ENCODE measurements at regions not wholly inside any gene's neighbourhood (a gene's known extent, or its start where the extent isn't known, plus 50 kb on each side); places are given as distances from the start of the nearest gene placed in this dataset.

GRCh38 chr11:45518141-45518832, 147.1 kb downstream of the CHST1 start:
- no peak for DNase-seq (ENCODE audit: low read depth in 2 of 2)

- DNase-seq (ENCODE audit: low read depth in 2 of 2): no peak
Observed at GRCh38 chr11:45517171-45517770, 148.2 kb downstream of the CHST1 start.

GRCh38 chr11:45513821-45514340, 151.5 kb downstream of the CHST1 start:
- no peak for DNase-seq (ENCODE audit: low read depth in 2 of 2)

- DNase-seq (ENCODE audit: low read depth in 2 of 2): no peak
Observed at GRCh38 chr11:45512471-45513148, 152.8 kb downstream of the CHST1 start.

GRCh38 chr11:45511566-45511965, 153.9 kb downstream of the CHST1 start:
- DNase-seq (ENCODE audit: low read depth in 2 of 2): no peak

- DNase-seq (ENCODE audit: low read depth in 2 of 2): no peak
Observed at GRCh38 chr11:45507916-45508315, 157.5 kb downstream of the CHST1 start.

- no peak for DNase-seq (ENCODE audit: low read depth in 2 of 2)
Observed at GRCh38 chr11:45503311-45503710, 162.1 kb downstream of the CHST1 start.

GRCh38 chr11:45502226-45502545, 163.2 kb downstream of the CHST1 start:
- no peak for DNase-seq (ENCODE audit: low read depth in 2 of 2)

- DNase-seq (ENCODE audit: low read depth in 2 of 2): no peak
Observed at GRCh38 chr11:45501392-45502225, 163.8 kb downstream of the CHST1 start.

GRCh38 chr11:45500451-45500850, 165.0 kb downstream of the CHST1 start:
- DNase-seq (ENCODE audit: low read depth in 2 of 2): no peak

- no peak for DNase-seq (ENCODE audit: low read depth in 2 of 2)
Observed at GRCh38 chr11:45494738-45495137, 170.7 kb downstream of the CHST1 start.

GRCh38 chr11:45489281-45489905, 176.0 kb downstream of the CHST1 start:
- no peak for DNase-seq (ENCODE audit: low read depth in 2 of 2)

- DNase-seq (ENCODE audit: low read depth in 2 of 2): no peak
Observed at GRCh38 chr11:45486461-45486860, 179.0 kb downstream of the CHST1 start.

- no peak for DNase-seq (ENCODE audit: low read depth in 2 of 2)
Observed at GRCh38 chr11:45485070-45485707, 180.2 kb downstream of the CHST1 start.

GRCh38 chr11:45484326-45484883, 181.0 kb downstream of the CHST1 start:
- no peak for DNase-seq (ENCODE audit: low read depth in 2 of 2)

- DNase-seq (ENCODE audit: low read depth in 2 of 2): no peak
Observed at GRCh38 chr11:45483416-45483815, 182.0 kb downstream of the CHST1 start.

GRCh38 chr11:45482331-45482730, 183.1 kb downstream of the CHST1 start:
- no peak for DNase-seq (ENCODE audit: low read depth in 2 of 2)

- no peak for DNase-seq (ENCODE audit: low read depth in 2 of 2)
Observed at GRCh38 chr11:45481026-45481425, 184.4 kb downstream of the CHST1 start.

GRCh38 chr11:45477588-45477987, 187.8 kb downstream of the CHST1 start:
- no peak for DNase-seq (ENCODE audit: low read depth in 2 of 2)

- DNase-seq (ENCODE audit: low read depth in 2 of 2): no peak
Observed at GRCh38 chr11:45476126-45476525, 189.3 kb downstream of the CHST1 start.

GRCh38 chr11:45475173-45475572, 189.0 kb upstream of the SYT13 start:
- no peak for DNase-seq (ENCODE audit: low read depth in 2 of 2)

Measured in stimulated activated CD4-positive, alpha-beta T cell treated with anti-CD3 and anti-CD28 coated beads, Interleukin-1b, Interleukin-23, amount 100 ng/mL, for 4 hours (primary cell).